ENCODE measurements at regions not wholly inside any gene's neighbourhood (a gene's known extent, or its start where the extent isn't known, plus 50 kb on each side); places are given as distances from the start of the nearest gene placed in this dataset.

GRCh38 chr3:6455031-6455430, 405.9 kb upstream of the GRM7 start:
- no peak for TF ChIP-seq CTCF (IDR thresholded peaks at IDR 0.05; ENCODE audit: low read length)
- no peak for TF ChIP-seq EZH2phosphoT487 (IDR thresholded peaks at IDR 0.05; ENCODE audit: low read length)
